Right hindlimb (tissue), 1 donor: ENCODE measurements at regions not wholly inside any gene's neighbourhood (a gene's known extent, or its start where the extent isn't known, plus 50 kb on each side); places are given as distances from the start of the nearest gene placed in this dataset.
A peak's percentile ranks its signal among the peaks of the same experiment; 100 is the strongest.

Experiments used
- DNase-seq: peaks from one replicate; pipeline ENCODE4 v3.0.0-alpha.2; 2018

DNA sequence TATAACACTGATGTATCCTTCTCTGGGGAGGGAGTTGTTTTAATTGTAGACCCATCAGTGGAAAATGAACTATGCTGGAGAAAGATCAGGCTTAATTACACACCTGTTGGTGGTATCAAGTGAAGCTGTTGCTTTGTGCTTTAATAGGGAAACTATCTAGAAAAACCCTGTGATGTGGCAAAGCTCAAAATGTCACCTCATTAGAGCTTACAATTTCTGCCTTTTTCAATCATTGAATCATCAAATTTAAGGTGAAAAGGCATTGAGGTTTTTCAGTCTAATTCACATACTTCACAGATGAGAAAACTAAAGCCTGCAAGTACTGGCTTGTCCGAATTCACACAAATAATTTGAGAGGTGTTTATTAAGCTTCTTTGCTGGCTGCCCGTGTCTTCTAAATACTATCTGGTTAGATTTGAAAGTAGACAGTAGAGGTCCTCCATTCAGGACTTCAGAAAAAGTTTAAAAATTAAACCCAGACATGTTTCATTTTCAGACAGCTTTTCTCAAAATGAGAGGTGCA lies 143.3 kb upstream of the MAP3K7 start:
- no peak for DNase-seq

DNA sequence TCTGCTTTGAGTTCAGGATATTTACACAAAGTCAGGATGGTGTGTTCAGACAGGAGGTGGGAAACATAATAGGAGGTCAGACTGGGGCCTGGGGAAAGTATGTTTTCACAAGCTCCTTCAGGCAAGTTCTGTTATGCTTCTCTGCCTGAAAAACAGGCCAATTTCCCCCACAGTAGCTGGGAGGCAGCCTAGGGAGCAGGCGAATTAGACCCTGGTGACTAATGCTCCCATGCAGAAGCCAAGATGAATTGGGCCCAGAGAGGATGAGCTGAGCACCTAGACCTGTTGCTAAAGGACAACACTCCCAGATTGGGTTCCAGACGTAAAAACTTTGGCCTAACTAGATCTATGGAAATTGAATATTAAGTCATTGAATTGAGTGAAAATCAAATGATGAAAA lies 142.2 kb upstream of the MAP3K7 start:
- DNase-seq: no peak

DNA sequence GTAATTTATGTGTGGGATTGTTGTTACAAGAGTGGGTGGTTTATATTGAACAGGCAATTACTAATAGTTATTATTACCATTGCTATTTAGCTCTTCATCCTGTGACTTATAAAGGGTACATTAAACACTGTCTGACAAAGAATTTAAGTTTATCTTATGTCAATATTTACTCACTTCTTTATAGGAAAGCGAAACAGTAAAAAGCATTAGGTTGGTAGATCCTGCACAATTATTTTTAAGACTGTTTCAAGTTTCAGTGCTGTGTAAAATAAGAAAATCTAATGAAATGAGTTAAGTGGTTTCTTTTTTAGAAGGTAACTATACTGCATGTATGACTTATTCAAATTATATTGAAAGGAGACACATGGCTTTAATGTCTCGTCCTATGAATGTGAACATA lies 135.8 kb upstream of the MAP3K7 start:
- DNase-seq: no peak

DNA sequence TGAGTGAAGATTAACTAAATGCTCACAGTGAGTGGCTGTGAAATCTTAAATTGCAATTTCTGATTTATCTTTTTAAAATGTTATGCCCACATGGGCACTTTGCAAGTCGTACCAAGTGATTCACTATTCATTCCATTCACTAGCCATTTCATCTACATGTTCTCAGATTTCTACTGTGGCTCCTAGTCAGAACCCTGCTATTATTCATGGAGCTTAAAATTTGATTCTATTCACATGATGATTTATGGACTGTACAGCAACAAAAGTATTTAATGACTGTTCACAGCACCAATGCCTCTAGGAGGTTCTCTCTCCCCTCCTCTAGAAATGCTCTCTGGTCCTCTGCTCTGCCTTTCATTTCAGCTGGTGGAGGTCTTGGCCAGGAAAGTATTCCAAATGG lies 133.5 kb upstream of the MAP3K7 start:
- DNase-seq: no peak

DNA sequence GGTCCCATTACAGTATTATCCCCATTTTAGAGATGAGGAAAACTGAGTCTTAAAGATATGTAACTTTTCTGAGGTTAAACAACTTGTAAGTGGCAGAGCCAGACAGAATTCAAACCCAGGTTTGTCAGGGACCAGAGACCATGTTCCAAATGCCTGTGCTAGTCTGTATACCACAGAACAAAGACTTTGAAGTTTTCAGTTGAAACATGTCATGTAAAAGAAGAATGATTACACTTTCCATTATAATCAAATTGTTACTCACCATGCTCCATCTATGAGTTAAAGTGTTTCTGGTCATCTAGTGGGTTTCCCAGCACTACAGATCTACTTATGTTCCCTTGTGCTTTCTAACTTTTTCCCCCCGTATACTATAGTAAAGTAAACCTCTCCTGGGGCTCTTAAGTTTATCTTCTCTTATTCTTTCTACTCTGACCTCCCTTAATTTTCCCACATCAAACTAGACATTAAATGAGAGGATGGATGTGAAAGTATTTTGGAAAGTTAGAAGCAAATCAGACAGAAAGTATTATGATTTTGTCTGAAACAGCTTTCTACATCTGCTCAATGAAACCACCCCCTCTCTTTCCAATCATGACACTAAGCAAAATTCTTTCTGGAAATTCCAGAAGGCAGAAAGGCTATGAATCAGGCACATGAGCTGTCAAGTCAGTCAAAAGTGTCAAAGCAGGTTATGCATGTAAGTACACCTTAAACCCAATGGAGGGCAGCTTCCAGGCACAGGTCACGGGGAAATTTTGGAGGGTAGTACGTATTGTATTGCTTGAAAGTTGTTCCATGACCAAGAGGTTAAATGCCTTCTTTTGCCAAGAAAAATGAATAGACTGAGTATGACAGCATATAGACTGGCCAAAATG lies 132.7 kb upstream of the MAP3K7 start:
- no peak for DNase-seq

DNA sequence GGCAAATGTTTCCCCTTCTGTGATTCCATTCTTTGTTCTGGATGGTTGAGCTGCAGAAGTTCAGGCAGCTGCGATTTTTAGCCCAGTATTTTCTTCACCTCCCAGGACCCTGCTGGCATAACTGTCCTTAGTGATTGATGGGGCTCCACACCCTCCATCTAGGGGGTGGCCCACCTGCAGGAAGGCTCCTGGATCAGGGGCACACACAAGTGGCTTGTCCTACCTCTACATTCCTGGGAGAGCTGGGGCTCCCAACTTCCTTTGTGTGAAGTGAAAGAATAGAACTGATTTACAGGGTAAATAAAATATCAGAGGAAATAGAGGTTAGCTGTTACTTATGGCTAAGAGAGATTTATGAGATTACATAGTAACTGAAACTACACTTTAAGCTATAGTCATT lies 129.5 kb upstream of the MAP3K7 start:
- DNase-seq: no peak

DNA sequence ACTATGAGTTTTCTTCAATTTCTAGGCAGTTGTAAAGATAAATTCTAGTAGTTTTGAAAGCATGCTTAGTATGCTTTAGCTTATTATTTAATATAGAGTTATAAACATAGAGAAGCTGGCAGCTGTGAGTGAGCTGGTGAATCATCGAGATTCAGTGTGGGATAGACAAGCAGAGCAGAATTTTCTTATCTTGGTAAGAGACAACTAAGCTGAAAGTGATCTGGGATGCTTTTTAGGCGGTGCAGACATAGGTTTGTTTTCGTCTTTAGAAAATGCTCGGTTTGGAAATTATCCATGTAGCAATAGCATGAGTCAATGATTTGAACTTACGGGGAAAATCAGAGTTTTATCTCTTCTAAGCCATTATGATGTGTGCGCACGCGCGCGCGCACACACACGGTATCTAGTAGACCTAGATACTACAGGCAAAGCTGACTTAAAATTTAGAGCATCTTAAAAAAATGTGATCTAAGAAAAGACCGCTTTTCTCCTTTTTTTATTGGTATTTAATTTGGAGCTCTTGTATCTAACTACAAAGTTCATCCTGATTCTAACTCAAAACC lies 128.3 kb upstream of the MAP3K7 start:
- DNase-seq: no peak

DNA sequence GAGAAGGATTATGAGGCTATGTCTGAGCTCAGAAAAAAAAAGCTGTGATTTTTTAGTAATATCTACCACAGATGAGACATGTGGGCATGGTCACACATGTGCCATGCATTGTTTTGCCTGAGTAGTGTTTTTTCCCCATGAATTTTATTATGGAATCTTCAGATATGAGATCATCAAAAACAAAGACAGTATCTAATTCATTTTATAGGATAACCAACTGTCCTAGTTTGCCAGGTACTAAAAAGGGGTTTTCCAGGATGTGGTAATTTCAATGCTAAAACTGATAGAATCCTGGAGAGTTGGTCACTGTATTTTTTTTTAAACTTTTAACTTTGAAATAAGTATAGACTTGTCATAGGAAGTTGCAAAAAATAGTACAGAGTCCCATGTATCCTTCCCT lies 127.4 kb upstream of the MAP3K7 start:
- DNase-seq: no peak

DNA sequence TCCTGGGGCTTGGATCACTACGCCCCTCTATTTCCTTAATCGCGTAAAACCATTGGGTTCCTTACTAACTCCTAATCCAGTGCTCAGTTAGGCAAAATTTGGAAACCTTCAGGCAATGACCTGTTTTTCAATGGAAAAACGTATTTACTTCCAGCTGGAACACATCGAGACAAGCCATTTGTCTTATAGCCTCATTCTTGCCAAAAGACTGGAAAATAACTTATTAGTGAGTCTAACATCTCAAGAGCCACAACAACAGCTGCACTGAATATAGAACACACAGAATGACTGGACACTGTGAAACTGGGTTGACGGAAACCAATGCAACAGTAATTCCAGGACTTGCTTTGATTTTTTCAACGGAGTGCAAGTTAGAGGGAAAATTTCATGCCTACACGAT lies 125.2 kb upstream of the MAP3K7 start:
- peak; percentile 56 for DNase-seq

DNA sequence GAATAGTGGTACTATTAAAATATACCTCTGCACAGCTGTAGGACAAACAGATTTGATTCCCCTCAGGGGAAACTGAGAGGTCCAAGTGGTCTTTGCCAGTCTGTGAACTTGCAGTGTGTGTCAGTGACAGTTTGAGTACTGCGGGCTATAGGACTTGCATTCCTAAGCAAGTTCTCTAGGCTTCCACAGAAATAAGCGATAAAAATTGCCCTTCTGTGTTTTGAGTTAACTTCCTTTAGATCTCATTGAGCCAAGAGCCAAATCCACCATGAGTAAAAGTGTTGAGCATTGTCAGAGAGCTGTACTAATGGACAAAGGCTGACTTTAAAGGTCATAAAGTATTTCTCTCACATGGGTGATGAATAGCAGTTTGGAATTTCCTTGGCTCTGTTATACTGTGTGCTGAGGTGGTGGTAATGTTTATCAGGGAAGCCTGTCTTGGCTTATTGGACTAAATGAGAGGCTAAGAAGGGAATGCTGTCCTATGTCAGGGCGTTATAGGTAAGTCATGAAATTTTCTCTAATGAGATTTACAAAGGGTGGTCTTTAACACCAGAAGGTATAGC lies 122.6 kb upstream of the MAP3K7 start:
- DNase-seq: no peak

DNA sequence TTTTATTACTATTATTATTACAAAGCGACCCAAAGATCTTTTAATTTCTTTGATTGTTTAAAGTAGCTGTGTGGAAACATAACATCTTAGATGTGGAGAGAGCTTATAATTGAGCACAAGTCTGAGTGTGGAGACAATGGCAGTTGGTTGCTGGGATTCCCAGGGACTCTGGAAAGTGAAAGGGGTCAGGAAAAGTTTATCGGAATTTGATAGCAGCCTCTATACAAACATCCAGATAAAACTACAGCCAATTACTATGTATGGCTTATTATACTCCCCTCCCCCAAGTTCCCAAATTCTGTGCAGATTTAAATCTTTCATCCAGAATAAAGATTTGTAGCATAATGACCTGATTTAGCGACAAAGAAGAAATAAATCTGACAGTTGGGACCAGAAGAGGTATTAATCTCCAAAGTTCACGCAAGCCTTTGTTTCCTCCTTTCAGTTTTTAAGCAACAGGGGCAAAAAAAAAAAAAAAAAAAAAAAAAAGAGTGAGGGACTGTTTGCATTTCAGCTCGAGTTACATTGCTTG lies 121.4 kb upstream of the MAP3K7 start:
- no peak for DNase-seq

DNA sequence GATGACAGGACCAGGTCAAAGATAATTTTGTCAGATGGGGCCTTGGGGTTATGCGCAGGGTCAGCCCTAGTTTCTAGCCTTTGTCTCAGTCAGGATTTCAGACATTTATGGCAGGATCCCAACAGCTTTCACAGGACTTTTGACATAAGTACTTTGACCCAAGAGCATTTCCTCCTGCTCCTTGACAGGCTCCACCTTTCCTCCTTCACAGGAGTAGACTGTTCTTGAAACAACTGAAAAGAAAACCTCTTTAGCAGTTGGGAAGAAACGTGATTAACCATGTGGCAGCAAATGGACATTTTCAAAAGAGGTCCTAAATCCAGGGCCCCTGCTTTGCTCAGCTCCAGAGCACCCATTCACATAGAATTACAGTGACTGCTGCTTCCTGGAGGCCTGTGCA lies 120.4 kb upstream of the MAP3K7 start:
- DNase-seq: no peak

DNA sequence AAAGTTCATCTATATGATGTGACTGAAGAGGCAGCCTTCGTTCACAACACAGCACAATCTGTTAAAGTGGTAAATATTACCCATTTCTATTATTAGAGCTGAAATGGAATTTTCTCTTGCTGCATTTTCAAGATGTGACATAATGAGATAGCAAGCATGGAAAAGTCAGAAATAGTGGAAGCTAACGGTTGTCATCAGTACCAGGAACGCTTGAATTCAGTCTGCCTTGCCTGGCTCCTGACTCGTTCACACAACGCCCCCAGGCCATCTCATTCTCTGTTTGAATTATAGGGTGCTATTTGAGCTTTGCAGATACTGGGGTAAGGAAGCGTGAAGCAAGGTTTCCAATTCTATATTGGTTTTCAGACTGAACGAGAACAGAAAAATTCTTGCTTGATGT lies 116.5 kb upstream of the MAP3K7 start:
- no peak for DNase-seq

DNA sequence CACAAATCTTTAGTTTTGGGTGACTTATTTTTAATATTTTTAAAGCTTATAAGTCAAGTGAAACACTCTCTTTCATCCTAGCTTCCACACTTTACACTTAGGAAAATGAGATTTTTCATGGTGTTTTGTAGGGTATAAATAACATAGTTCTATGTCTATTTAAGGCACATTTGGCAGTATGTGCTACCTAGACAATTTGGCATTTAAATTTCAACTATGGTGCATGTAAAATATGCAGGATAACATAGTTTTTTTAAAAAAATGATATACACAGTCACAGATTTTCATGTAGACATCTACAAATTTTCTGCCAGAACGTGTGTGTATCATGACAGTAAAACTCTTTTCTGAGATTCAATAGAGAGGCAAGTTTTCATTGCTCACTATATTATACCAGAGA lies 115.1 kb upstream of the MAP3K7 start:
- no peak for DNase-seq

DNA sequence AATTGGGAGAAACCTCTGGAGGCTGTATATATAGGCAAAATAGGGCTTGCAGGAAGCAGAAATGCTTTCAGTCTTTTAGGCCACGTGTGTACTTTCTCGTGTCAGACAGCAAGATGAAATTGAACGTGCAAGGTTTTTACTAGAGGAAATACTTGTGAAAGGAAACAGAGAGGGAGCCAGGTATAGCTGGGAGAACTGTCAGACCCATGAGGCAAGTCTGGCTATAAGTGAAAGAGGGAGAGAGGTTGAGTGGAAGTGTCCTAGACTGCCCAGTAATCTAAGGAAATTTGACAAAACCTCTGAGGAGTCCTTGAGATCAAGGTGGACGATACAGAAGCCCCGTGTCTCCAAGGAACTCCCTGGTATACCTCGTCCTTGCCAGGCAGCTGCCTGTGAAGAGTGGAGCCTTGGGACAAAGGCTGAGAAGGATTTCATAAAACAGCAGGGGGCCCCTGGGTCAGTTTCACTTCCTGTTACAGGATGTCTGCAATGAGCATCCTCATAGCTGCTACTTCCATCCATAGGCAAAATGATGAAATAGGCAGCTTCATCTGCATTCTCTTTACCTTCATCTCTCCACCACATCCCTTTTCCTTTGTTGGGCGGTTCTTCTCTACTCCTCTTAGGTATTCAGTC lies 114.4 kb upstream of the MAP3K7 start:
- no peak for DNase-seq

DNA sequence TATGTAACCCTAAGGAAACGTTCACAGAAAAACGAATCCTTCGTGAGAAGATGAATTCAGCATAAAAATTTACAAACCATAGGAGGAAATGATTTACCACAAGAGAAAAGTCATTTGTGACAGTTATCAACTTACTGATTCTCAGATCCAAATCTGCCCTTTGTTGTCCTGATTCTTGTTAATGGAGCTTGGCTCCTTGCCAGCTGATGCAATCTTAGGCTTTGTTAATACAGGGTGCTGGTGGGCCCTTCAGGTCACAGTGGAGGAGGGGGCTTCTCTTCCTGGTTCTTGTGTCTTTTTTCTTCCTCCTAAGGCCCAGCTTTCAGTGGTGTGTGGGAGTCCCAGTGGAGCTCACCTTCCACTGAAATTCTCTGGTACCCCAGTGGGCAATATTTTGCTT lies 108.4 kb upstream of the MAP3K7 start:
- DNase-seq: no peak

DNA sequence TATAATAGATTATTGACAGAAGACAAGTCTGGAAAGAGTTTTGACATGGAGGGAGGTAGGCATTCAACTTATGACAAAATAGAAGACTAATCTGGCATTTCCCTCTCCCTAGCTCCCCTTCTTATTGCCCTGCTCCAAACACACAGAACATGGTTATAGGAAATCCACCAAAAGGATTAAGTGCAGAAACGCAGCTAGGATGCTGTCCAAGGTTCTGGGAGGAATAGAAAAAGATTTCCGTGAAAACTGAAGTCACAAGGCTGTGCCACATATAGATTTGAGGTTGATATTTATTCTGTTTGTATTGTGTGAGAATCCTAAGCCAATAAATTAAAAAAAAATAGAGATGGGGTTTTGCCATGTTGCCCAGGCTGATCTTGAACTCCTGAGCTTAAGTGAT lies 107.9 kb upstream of the MAP3K7 start:
- DNase-seq: no peak

DNA sequence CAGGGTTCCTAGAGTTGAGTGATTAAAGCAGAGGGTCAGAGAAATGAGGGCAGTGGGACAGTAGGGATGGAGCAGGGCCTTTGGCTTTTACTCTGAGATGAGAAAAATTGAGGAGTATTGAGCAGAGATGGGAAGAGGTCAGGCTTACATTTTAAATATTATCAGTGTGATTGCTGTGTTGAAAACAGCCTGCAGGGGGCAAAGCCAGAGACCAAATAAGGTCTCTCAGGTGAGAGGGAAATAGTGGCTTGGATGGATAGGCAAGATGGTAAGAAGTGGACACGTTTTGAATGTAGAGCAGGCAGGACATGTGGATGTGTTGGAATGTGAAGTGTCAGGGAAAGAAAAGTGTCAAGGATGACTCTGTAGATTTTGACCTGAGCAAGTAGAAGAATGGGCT lies 105.0 kb upstream of the MAP3K7 start:
- no peak for DNase-seq

DNA sequence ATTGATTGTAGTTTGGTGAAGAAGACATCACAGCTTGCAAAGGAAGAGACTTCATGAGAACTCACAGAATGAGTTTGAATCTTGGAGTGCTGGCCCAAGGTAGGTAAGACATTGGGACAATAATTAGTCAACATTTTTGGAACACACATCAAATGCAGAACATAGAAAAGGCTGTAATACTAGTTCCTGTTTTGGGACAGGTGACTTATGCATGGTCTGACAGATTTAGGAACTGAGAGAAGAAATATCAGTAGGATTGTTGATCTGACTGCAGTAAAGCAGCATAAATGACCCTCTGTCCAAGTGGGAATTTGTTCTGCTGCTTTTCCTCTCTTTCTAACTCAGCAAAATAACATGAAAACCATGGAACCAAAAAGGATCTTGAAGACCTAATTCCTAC lies 102.3 kb upstream of the MAP3K7 start:
- DNase-seq: no peak

DNA sequence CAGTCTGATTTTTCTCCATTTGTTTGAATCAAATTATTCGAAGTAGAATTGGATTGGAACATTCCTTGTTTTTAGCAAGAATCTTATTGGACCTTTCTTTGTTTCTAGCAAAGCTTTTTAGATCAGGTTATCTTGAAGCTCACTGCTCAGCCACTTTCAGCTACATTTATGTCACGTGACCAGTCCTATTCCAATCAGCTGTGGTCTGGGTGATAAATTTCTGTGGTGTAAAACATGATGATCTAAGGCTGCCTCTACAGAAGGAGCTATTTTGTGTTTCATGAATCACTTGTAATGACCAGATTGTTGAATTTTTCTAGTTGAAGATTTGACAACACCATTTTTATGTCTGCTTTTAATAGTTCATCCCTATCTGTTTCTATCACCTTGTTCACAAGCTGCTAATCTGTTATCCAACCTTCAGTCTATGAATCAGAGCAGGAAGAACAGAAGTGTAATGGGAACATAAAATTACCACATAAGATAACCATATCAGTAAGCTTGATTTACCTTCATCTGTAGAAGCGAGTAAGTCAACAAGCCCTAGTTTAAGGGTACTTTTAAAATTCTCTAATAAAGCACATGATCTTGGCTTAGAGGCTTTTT lies 101.0 kb upstream of the MAP3K7 start:
- no peak for DNase-seq

DNA sequence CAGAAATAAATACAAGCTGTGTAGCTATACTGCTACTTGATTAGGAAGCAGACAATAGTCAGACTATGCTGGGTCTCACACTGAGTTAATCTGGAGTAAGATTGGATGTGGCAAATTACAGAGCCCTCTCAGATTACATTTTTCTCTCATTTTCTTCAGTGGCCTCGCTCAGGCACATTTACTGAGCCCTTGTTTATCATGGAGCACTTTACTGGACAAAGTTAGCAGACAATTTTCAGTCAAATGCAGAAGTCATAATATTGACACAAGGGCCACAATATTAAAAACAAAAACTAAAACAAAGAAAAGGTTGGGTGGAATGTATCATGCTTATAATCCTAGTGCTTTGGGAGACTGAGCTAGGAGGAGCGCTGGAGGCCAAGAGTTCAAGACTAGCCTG lies 95.0 kb upstream of the MAP3K7 start:
- DNase-seq: no peak

DNA sequence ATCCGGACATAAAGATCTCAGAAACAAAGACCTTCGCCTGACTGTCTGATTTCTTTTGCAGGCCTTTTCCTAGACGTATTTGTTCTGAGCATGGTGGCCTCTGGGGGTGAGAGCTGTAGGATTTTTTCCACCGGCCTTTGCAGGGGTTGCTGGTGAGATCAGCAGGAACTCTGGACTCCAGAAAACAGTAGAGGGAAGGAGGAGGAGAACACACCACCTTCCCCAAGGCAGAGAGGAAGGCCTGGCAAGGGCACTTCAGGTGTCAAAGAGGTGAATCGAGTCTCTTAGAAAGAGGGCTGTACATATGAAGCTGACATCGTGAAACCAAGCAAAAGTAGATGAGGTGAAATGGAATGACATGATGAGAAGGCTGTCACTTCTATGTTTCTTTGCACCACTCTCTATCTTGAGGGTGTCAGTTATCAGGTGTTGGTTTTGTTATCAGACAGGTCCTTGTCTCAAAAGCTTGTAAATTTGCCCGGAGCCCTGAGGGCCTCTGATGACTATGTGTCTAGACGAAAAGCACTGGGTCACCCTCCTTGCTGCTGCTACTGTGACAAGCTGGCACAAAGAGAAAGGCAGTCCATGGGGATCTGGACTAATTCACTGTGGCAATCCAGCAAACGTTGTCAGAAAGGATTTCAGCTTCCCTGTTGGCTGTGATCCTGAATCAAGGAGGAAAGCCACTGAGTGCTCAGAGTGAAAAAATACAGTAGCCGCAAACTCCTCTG lies 91.3 kb upstream of the MAP3K7 start:
- no peak for DNase-seq
